SK-N-SH (cell line): ENCODE measurements at regions not wholly inside any gene's neighbourhood (a gene's known extent, or its start where the extent isn't known, plus 50 kb on each side); places are given as distances from the start of the nearest gene placed in this dataset.

Experiments
- EZH2phosphoT487 ChIP-seq: fragments of 200-600 bp; sonication (generic); IDR thresholded peaks from 2 replicates; pipeline ENCODE4 v1.6.1; 2017; ENCODE audit warnings: low read depth, mixed run types, mild to moderate bottlenecking, antibody characterized with exemption, moderate library complexity, borderline replicate concordance
- FOXM1 ChIP-seq: IDR thresholded peaks from 2 replicates; pipeline ENCODE4 v1.4.0; 2012; ENCODE audit warnings: low read depth, mild to moderate bottlenecking
- GABPA ChIP-seq: IDR thresholded peaks from 2 replicates; pipeline ENCODE4 v1.4.0; 2012; ENCODE audit warnings: low read depth, mild to moderate bottlenecking
- NFIC ChIP-seq: IDR thresholded peaks from 2 replicates; pipeline ENCODE4 v1.4.0; 2012; ENCODE audit warnings: borderline replicate concordance
- POLR2AphosphoS5 ChIP-seq: IDR thresholded peaks from 2 replicates; pipeline ENCODE4 v1.6.1; 2012; ENCODE audit warnings: low read depth, low read length
- RCOR1 ChIP-seq: fragments of 150-350 bp; IDR thresholded peaks from 2 replicates; pipeline ENCODE4 v1.6.1; 2017; ENCODE audit warnings: antibody characterized with exemption, low read length
- RFX5 ChIP-seq: IDR thresholded peaks from 2 replicates; pipeline ENCODE4 v1.6.1; 2012; ENCODE audit warnings: mild to moderate bottlenecking, improper control_type of control experiment, low read length
- SMC3 ChIP-seq: IDR thresholded peaks from 2 replicates; pipeline ENCODE4 v1.6.1; 2012; ENCODE audit warnings: low read depth, low read length, improper control_type of control experiment
- TAF1 ChIP-seq: IDR thresholded peaks from 2 replicates; pipeline ENCODE4 v1.6.1; 2012; ENCODE audit warnings: low read depth, mild to moderate bottlenecking, low read length, moderate library complexity, borderline replicate concordance
- TF ChIP-seq, protein P1 (sequence below): fragments of 200-600 bp; sonication (generic); IDR thresholded peaks from 2 replicates; pipeline ENCODE4 v1.6.1; 2017; ENCODE audit warnings: antibody characterized with exemption, mild to moderate bottlenecking, moderate library complexity
- TF ChIP-seq, protein P2 (sequence below): IDR thresholded peaks from 2 replicates; pipeline ENCODE4 v1.4.0; 2012; ENCODE audit warnings: low read depth
- TF ChIP-seq, protein P3 (sequence below): IDR thresholded peaks from 2 replicates; pipeline ENCODE4 v1.4.0; 2012; ENCODE audit warnings: low read depth, borderline replicate concordance
- TF ChIP-seq, protein P4 (sequence below): fragments of 150-350 bp; IDR thresholded peaks from 2 replicates; pipeline ENCODE4 v1.6.1; 2016; ENCODE audit warnings: mild to moderate bottlenecking, low read depth, low read length

DNA sequence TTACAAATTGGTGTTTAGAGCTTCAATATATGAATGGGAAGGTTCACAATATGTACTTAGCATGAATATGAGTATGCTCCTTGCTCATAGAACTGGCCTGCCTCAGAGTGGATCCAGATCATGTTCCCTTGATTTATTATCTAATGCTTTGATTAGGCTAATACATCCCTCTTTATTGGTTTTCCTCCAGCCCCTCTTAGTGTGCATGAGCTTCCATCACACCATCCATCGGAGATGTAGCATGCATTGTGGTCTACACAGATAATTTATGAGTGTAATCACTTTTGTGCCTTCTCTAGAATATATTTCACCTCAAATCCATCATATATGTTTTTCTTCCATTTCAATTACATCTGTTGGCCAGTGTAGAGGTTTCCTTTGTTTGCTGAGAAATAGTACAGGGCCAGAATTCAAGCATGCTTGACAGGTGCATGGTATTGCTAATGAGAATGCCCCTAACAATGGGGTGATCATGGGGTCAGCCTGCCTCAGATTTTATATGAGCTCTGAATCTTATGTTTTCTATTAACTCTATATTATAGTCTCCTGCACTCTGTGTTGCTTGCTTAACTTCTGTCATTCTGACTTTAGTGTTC, 786.4 kb upstream of the ARPP21 start:
- TF ChIP-seq, protein P1, sequence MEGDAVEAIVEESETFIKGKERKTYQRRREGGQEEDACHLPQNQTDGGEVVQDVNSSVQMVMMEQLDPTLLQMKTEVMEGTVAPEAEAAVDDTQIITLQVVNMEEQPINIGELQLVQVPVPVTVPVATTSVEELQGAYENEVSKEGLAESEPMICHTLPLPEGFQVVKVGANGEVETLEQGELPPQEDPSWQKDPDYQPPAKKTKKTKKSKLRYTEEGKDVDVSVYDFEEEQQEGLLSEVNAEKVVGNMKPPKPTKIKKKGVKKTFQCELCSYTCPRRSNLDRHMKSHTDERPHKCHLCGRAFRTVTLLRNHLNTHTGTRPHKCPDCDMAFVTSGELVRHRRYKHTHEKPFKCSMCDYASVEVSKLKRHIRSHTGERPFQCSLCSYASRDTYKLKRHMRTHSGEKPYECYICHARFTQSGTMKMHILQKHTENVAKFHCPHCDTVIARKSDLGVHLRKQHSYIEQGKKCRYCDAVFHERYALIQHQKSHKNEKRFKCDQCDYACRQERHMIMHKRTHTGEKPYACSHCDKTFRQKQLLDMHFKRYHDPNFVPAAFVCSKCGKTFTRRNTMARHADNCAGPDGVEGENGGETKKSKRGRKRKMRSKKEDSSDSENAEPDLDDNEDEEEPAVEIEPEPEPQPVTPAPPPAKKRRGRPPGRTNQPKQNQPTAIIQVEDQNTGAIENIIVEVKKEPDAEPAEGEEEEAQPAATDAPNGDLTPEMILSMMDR: no peak
- TF ChIP-seq POLR2AphosphoS5: no peak
- TF ChIP-seq FOXM1: no peak
- no peak for TF ChIP-seq EZH2phosphoT487
- no peak for TF ChIP-seq RCOR1
- TF ChIP-seq GABPA: no peak
- no peak for TF ChIP-seq RFX5
- TF ChIP-seq SMC3: no peak
- no peak for TF ChIP-seq TAF1
- TF ChIP-seq, protein P2, sequence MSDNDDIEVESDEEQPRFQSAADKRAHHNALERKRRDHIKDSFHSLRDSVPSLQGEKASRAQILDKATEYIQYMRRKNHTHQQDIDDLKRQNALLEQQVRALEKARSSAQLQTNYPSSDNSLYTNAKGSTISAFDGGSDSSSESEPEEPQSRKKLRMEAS: no peak
- no peak for TF ChIP-seq NFIC
- TF ChIP-seq, protein P3, sequence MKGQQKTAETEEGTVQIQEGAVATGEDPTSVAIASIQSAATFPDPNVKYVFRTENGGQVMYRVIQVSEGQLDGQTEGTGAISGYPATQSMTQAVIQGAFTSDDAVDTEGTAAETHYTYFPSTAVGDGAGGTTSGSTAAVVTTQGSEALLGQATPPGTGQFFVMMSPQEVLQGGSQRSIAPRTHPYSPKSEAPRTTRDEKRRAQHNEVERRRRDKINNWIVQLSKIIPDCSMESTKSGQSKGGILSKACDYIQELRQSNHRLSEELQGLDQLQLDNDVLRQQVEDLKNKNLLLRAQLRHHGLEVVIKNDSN: no peak
- TF ChIP-seq, protein P4, sequence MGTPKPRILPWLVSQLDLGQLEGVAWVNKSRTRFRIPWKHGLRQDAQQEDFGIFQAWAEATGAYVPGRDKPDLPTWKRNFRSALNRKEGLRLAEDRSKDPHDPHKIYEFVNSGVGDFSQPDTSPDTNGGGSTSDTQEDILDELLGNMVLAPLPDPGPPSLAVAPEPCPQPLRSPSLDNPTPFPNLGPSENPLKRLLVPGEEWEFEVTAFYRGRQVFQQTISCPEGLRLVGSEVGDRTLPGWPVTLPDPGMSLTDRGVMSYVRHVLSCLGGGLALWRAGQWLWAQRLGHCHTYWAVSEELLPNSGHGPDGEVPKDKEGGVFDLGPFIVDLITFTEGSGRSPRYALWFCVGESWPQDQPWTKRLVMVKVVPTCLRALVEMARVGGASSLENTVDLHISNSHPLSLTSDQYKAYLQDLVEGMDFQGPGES: no peak
